Uterus (tissue), 3 donors: ENCODE measurements at regions not wholly inside any gene's neighbourhood (a gene's known extent, or its start where the extent isn't known, plus 50 kb on each side); places are given as distances from the start of the nearest gene placed in this dataset.

Experiments
- DNase-seq, 2 donors: peaks; one replicate each; pipeline ENCODE4 v3.0.0-alpha.2; 2019 to 2020
- H3K27ac ChIP-seq, 2 donors: fragments of 200-600 bp; sonication (generic); 1 replicate in 1 of 2; 2 replicates in 1 of 2; pipeline ENCODE4 v1.5.1; 2016 to 2018
- H3K27me3 ChIP-seq, 2 donors: fragments of 200-600 bp; sonication (generic); one replicate each; pipeline ENCODE4 v1.5.1; 2018 to 2019; ENCODE audit warnings: control low read depth in 1 of 2
- H3K36me3 ChIP-seq, 2 donors: fragments of 200-600 bp; sonication (generic); one replicate each; pipeline ENCODE4 v1.5.1; 2019; ENCODE audit warnings: control low read depth in 1 of 2
- H3K4me1 ChIP-seq, 2 donors: fragments of 200-600 bp; sonication (generic); one replicate each; pipeline ENCODE4 v1.5.1; 2018 to 2019; ENCODE audit warnings: control low read depth in 1 of 2
- H3K4me3 ChIP-seq, 2 donors: fragments of 200-600 bp; sonication (generic); 1 replicate in 1 of 2; 2 replicates in 1 of 2; pipeline ENCODE4 v1.5.1; 2018 to 2019; ENCODE audit warnings: mild to moderate bottlenecking in 1 of 2
- H3K9me3 ChIP-seq, 2 donors: fragments of 200-600 bp; sonication (generic); one replicate each; pipeline ENCODE4 v1.5.1; 2019; ENCODE audit warnings: control low read depth in 1 of 2
- POLR2A ChIP-seq, 2 donors: fragments of 450-650 bp; IDR thresholded peaks; one replicate each; pipeline ENCODE4 v1.6.1; 2016; ENCODE audit warnings: antibody characterized with exemption in 2 of 2, mild to moderate bottlenecking in 1 of 2, moderate library complexity in 1 of 2
- intact Hi-C: fragments of 100-400 bp; cut with DNase I; formaldehyde crosslinking; loops from one replicate; pipeline ENCODE4 v1.15.1; 2023; ENCODE audit warnings: low total_unique reads
- TF ChIP-seq, protein P1 (sequence below), 4 experiments: fragments of 200-600 bp in 2 of 4; fragments of 450-650 bp in 2 of 4; sonication (generic) in 2 of 4; IDR thresholded peaks; one replicate each; pipeline ENCODE4 v1.5.1; 2016 to 2019; ENCODE audit warnings: antibody characterized with exemption in 4 of 4, mild to moderate bottlenecking in 2 of 4, moderate library complexity in 1 of 4
- donor health status: DM: yes; HTN: yes; CAD: no.

DNA sequence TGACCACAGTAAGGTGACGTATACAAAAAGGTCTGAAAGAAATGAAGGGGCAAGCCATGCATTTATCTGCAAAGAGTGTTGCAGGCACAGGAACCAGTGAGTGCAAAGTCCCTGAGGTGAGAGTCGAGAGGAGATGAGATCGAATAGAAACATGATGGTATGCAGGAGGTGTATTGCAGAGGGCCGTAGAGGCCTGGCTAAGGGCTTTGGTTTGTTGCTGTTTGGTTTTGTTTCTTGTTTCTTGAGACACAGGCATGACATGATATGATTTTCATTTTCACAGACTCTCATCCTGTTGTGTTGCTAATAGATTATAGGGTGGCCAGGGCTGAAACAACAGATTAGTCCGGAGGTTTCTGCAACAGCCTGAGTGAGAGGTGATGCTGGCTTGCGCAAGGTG lies 80.4 kb downstream of the HSPH1 start:
- no peak for DNase-seq
- Histone ChIP-seq H3K27ac (no peak overlapping the region), H3K36me3 (no peaks in the 10 kb centered on the region), H3K27me3 (no peaks in the 10 kb centered on the region), H3K4me3 (no peak overlapping the region), H3K4me1 (no peaks in the 10 kb centered on the region), H3K9me3 (no peaks in the 10 kb centered on the region)
- TF ChIP-seq POLR2A (IDR thresholded peaks at IDR 0.05): no peak
- TF ChIP-seq, protein P1, sequence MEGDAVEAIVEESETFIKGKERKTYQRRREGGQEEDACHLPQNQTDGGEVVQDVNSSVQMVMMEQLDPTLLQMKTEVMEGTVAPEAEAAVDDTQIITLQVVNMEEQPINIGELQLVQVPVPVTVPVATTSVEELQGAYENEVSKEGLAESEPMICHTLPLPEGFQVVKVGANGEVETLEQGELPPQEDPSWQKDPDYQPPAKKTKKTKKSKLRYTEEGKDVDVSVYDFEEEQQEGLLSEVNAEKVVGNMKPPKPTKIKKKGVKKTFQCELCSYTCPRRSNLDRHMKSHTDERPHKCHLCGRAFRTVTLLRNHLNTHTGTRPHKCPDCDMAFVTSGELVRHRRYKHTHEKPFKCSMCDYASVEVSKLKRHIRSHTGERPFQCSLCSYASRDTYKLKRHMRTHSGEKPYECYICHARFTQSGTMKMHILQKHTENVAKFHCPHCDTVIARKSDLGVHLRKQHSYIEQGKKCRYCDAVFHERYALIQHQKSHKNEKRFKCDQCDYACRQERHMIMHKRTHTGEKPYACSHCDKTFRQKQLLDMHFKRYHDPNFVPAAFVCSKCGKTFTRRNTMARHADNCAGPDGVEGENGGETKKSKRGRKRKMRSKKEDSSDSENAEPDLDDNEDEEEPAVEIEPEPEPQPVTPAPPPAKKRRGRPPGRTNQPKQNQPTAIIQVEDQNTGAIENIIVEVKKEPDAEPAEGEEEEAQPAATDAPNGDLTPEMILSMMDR (IDR thresholded peaks at IDR 0.05): no peak
- intact Hi-C loops: no loop called here

DNA sequence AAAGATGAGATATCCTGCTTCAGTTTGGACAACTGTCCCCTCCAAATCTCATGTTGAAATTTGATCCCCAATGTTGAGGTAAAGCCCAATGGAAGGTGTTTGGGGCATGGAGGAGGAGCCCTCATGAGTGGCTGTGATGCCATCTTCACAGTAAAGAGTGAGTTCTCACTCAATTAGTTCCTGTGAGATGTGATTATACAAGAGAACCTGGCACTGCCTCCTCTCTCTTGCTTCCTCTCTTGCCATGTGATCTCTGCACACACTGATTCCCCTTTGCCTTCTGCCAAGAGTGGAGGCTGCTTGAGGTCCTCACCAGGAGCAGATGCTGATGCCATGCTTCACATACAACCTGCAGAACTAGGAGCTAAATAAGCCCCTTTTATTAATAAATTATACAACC lies 86.9 kb downstream of the HSPH1 start:
- Histone ChIP-seq H3K4me3 (no peak overlapping the region), H3K9me3 (no peaks in the 10 kb centered on the region), H3K27me3 (no peaks in the 10 kb centered on the region), H3K4me1 (no peaks in the 10 kb centered on the region), H3K36me3 (no peaks in the 10 kb centered on the region), H3K27ac (no peak overlapping the region)
- intact Hi-C loops: no loop called here
- TF ChIP-seq POLR2A (IDR thresholded peaks at IDR 0.05): no peak
- TF ChIP-seq, protein P1 (IDR thresholded peaks at IDR 0.05): no peak
- DNase-seq: no peak

DNA sequence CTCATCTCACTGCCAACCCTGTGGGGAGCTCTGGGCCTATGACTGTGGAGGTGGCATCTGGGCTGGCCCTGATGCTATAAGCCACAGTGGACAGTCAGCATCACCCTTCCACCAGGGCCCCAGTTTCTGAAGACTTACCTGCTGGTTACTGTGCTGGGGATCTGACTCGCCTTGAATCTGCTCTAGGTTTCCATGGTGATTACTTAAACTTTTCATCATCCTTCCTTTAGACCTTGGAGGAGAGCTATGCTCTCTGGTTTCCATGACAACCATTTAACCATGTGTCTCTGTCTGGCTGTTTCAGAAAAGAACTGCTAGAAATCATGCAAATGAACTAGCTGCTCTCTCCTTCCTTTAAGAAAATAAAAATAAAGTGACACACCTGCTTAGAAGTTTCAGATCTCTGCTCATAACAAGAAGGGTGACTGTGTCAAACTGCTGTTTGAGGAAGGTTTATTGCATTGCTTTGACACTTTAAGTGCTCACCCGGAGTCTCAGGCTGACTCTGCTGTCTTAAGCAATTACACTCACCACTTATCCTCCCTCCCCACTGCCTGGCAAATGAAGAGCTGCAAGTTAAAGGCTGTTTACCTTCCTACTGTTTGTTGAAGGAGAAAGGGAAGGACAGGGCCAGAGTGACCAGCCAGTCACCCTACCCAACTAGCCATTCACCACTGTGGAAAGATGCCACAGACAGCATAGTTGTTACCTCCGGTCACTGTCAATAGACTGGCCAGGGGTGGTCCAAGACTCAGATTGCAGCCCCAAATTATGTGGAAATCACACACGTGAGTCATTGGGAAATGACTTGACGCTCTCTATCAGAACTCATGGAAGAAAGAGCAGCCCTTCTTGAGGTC lies 87.6 kb downstream of the HSPH1 start:
- no peaks in the 10 kb centered on the region for H3K4me1 ChIP-seq
- intact Hi-C loops: no loop called here
- TF ChIP-seq, protein P1 (IDR thresholded peaks at IDR 0.05): no peak
- TF ChIP-seq POLR2A (IDR thresholded peaks at IDR 0.05): no peak
- no peaks in the 10 kb centered on the region for H3K27me3 ChIP-seq
- no peak overlapping the region for H3K4me3 ChIP-seq
- no peaks in the 10 kb centered on the region for H3K9me3 ChIP-seq
- no peak overlapping the region for H3K27ac ChIP-seq
- no peak for DNase-seq
- no peaks in the 10 kb centered on the region for H3K36me3 ChIP-seq

DNA sequence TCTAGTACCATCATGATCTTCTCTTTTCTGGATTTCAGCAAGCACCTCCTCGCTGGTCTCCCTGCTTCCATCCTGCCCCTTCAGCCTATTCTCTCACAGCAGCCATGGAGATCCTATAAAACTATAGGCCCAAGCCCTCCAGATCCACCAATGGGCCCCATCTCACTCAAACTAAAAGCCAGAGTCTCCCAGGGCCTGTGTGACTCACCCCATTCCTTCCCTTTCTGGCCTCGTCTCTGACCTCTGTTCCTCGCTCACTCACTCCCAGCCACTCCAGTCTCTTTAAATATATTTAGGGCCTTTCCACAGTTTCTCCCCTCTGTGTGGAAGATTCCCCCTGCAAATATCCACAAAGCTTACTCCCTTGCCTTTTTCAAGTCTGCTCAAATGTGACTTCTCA lies 89.7 kb downstream of the HSPH1 start:
- TF ChIP-seq POLR2A (IDR thresholded peaks at IDR 0.05): no peak
- TF ChIP-seq, protein P1 (IDR thresholded peaks at IDR 0.05): no peak
- Histone ChIP-seq H3K36me3 (no peaks in the 10 kb centered on the region), H3K4me1 (no peaks in the 10 kb centered on the region), H3K27ac (no peak overlapping the region), H3K9me3 (no peaks in the 10 kb centered on the region), H3K4me3 (no peak overlapping the region), H3K27me3 (no peaks in the 10 kb centered on the region)
- intact Hi-C loops: no loop called here
- no peak for DNase-seq

DNA sequence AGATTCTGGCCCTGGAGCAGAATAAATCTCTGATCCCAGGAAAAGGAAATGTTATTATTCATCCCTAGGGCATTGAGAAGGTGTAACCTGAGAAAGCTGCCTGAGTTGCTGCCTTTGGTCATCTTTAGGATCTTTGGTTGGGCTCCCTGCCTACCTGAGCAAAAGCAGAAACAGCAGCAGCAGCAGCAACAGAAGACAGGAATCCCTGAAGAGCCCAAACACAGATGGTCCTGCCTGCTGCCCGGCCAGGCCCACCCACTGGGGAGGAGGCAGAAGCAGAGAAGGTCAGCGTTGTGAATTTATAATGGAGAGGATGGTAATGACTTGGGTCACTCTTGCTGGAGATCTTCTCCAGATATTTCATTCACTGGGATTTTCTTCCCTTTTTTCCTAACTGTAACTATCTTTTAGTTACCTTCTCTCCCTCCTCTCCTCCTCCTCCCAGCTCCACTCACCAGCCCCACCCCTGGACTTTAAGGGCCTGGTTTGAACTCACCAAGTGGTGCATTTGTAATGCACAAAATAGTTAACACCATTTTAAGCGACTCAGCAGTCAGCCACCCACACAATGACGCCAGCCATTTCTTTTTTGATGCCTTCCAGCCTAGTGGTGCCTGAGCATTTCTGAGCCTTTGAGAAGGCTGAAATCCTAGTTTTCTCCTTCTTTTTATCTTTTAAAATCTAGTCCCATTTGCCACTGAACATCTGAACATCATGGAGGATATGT lies 91.7 kb downstream of the HSPH1 start:
- Histone ChIP-seq H3K4me1 (no peaks in the 10 kb centered on the region), H3K4me3 (no peak overlapping the region), H3K36me3 (no peaks in the 10 kb centered on the region), H3K27me3 (no peaks in the 10 kb centered on the region), H3K27ac (no peak overlapping the region), H3K9me3 (no peaks in the 10 kb centered on the region)
- TF ChIP-seq POLR2A (IDR thresholded peaks at IDR 0.05): no peak
- TF ChIP-seq, protein P1 (IDR thresholded peaks at IDR 0.05): no peak
- intact Hi-C loops: no loop called here
- no peak for DNase-seq
